ENCODE measurements at regions not wholly inside any gene's neighbourhood (a gene's known extent, or its start where the extent isn't known, plus 50 kb on each side); places are given as distances from the start of the nearest gene placed in this dataset.

- in situ Hi-C loops (cut with MboI; ENCODE audit: low sequenced_read_pairs, unreplicated experiment): no loop called here
- DNase-seq (ENCODE audit: low spot score): no peak
Observed at GRCh38 chr10:8544500-8544899, 490.0 kb downstream of the GATA3 start.

GRCh38 chr10:8554574-8554973 lies 500.1 kb downstream of the GATA3 start:
- in situ Hi-C loops (cut with MboI; ENCODE audit: low sequenced_read_pairs, unreplicated experiment): no loop called here
- no peak for DNase-seq (ENCODE audit: low spot score)
- no peak for TF ChIP-seq CTCF (IDR thresholded peaks at IDR 0.05; ENCODE audit: borderline replicate concordance, control extremely low read depth, extremely low read depth, insufficient read depth, missing control alignments)

More at GRCh38 chr10:8544500-8544899, 490.0 kb downstream of the GATA3 start:
- TF ChIP-seq CTCF (IDR thresholded peaks at IDR 0.05; ENCODE audit: borderline replicate concordance, control extremely low read depth, extremely low read depth, insufficient read depth, missing control alignments): no peak

- in situ Hi-C loops (cut with MboI; ENCODE audit: low sequenced_read_pairs, unreplicated experiment): no loop called here
- no peak for TF ChIP-seq CTCF (IDR thresholded peaks at IDR 0.05; ENCODE audit: borderline replicate concordance, control extremely low read depth, extremely low read depth, insufficient read depth, missing control alignments)
- no peak for DNase-seq (ENCODE audit: low spot score)
Observed at GRCh38 chr10:8556321-8556720, 501.8 kb downstream of the GATA3 start.

- in situ Hi-C loops (cut with MboI; ENCODE audit: low sequenced_read_pairs, unreplicated experiment): no loop called here
- no peak for TF ChIP-seq CTCF (IDR thresholded peaks at IDR 0.05; ENCODE audit: borderline replicate concordance, control extremely low read depth, extremely low read depth, insufficient read depth, missing control alignments)
- no peak for DNase-seq (ENCODE audit: low spot score)
Observed at GRCh38 chr10:8563478-8563877, 509.0 kb downstream of the GATA3 start.

GRCh38 chr10:8566737-8567136 lies 512.2 kb downstream of the GATA3 start:
- DNase-seq (ENCODE audit: low spot score): no peak
- TF ChIP-seq CTCF (IDR thresholded peaks at IDR 0.05; ENCODE audit: borderline replicate concordance, control extremely low read depth, extremely low read depth, insufficient read depth, missing control alignments): no peak
- in situ Hi-C loops (cut with MboI; ENCODE audit: low sequenced_read_pairs, unreplicated experiment): no loop called here

GRCh38 chr10:8568401-8568800 lies 513.9 kb downstream of the GATA3 start:
- no peak for DNase-seq (ENCODE audit: low spot score)
- no peak for TF ChIP-seq CTCF (IDR thresholded peaks at IDR 0.05; ENCODE audit: borderline replicate concordance, control extremely low read depth, extremely low read depth, insufficient read depth, missing control alignments)
- in situ Hi-C loops (cut with MboI; ENCODE audit: low sequenced_read_pairs, unreplicated experiment): no loop called here

- TF ChIP-seq CTCF (IDR thresholded peaks at IDR 0.05; ENCODE audit: borderline replicate concordance, control extremely low read depth, extremely low read depth, insufficient read depth, missing control alignments): no peak
Observed at GRCh38 chr10:8575620-8576019, 521.1 kb downstream of the GATA3 start.

More at GRCh38 chr10:8575620-8576019, 521.1 kb downstream of the GATA3 start:
- in situ Hi-C loops (cut with MboI; ENCODE audit: low sequenced_read_pairs, unreplicated experiment): no loop called here
- DNase-seq (ENCODE audit: low spot score): no peak
